Brain microvascular endothelial cell (primary cell): ENCODE measurements at regions not wholly inside any gene's neighbourhood (a gene's known extent, or its start where the extent isn't known, plus 50 kb on each side); places are given as distances from the start of the nearest gene placed in this dataset.

ENCODE experiments used
- DNase-seq: peaks from one replicate; pipeline ENCODE4 v3.0.0-alpha.2; 2020
- H3K27ac ChIP-seq: fragments of 250-450 bp; sonication (Bioruptor Pico); 2 replicates; pipeline ENCODE4 v1.5.1; 2020; ENCODE audit warnings: mild to moderate bottlenecking, moderate library complexity
- H3K27me3 ChIP-seq: fragments of 250-450 bp; sonication (Bioruptor Pico); replicated peaks from 2 replicates; pipeline ENCODE4 v1.5.1; 2020; ENCODE audit warnings: mild to moderate bottlenecking
- H3K36me3 ChIP-seq: fragments of 250-450 bp; sonication (Bioruptor Pico); replicated peaks from 2 replicates; pipeline ENCODE4 v1.5.1; 2020; ENCODE audit warnings: mild to moderate bottlenecking
- H3K4me3 ChIP-seq: 2 replicates; pipeline ENCODE4 v1.5.1; 2011; ENCODE audit warnings: low read depth, mild to moderate bottlenecking, control low read depth, low read length, moderate library complexity
- in situ Hi-C: cut with HindIII; loops from 2 replicates; pipeline ENCODE4 v1.10.0; 2017; ENCODE audit warnings: low sequenced_read_pairs, low pct_ligation_motif_present
- TF ChIP-seq, protein P1 (sequence below): IDR thresholded peaks from 2 replicates; pipeline ENCODE4 v1.5.1; 2011; ENCODE audit warnings: low read depth, mild to moderate bottlenecking, moderate library complexity, low read length, control low read depth, inconsistent platforms; ENCODE audit errors: missing control alignments

DNA sequence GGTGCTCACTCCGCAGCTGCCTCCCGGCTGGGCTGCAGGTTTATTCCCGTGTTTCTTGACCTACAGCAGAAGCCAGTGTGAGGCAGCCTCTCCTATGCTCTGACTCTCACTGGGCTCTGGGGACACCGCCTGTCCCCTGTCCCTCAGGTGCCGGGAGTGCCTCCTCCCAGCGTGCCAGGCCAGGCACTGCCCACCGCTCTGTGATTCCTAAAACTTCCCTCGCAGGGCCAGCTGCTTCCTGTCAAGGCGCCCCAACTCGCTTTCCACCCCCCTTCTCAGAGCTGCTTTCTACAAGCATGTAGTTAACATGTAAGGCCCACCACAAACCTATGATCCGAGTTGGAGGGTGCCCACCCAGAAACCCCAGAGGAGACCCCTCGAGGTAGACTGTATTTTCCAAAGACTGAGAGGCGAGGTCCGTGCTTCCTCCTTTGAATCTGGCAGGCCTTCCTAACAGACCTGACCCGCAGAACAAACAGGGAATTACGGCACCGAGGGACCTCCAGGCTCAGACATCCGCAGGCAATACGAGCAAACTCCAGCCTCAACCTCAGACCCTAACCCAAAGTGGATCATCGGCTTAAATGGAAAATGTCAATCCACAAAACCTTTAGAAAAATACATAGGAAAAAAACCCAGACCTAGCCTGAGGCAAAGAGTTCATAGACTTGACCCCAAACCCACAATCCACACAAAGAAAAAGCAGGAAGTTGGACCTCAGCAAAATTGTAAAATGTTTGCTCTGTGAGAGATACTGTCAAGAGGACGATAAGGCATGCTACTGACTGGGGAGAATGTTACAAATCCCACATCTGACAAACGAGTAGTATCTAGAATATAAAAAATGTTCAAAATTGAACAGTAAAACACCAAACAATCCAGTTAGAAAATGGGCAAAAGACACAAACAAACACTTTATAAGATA, 121.3 kb upstream of the IQSEC1 start:
- TF ChIP-seq, protein P1, sequence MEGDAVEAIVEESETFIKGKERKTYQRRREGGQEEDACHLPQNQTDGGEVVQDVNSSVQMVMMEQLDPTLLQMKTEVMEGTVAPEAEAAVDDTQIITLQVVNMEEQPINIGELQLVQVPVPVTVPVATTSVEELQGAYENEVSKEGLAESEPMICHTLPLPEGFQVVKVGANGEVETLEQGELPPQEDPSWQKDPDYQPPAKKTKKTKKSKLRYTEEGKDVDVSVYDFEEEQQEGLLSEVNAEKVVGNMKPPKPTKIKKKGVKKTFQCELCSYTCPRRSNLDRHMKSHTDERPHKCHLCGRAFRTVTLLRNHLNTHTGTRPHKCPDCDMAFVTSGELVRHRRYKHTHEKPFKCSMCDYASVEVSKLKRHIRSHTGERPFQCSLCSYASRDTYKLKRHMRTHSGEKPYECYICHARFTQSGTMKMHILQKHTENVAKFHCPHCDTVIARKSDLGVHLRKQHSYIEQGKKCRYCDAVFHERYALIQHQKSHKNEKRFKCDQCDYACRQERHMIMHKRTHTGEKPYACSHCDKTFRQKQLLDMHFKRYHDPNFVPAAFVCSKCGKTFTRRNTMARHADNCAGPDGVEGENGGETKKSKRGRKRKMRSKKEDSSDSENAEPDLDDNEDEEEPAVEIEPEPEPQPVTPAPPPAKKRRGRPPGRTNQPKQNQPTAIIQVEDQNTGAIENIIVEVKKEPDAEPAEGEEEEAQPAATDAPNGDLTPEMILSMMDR, result no peak
- in situ Hi-C loops, result no loop called here
- Histone ChIP-seq H3K27me3 (no peaks in the 10 kb centered on the region), H3K27ac (no peak overlapping the region), H3K36me3 (no peaks in the 10 kb centered on the region), H3K4me3 (no peak overlapping the region)
- no peak for DNase-seq

DNA sequence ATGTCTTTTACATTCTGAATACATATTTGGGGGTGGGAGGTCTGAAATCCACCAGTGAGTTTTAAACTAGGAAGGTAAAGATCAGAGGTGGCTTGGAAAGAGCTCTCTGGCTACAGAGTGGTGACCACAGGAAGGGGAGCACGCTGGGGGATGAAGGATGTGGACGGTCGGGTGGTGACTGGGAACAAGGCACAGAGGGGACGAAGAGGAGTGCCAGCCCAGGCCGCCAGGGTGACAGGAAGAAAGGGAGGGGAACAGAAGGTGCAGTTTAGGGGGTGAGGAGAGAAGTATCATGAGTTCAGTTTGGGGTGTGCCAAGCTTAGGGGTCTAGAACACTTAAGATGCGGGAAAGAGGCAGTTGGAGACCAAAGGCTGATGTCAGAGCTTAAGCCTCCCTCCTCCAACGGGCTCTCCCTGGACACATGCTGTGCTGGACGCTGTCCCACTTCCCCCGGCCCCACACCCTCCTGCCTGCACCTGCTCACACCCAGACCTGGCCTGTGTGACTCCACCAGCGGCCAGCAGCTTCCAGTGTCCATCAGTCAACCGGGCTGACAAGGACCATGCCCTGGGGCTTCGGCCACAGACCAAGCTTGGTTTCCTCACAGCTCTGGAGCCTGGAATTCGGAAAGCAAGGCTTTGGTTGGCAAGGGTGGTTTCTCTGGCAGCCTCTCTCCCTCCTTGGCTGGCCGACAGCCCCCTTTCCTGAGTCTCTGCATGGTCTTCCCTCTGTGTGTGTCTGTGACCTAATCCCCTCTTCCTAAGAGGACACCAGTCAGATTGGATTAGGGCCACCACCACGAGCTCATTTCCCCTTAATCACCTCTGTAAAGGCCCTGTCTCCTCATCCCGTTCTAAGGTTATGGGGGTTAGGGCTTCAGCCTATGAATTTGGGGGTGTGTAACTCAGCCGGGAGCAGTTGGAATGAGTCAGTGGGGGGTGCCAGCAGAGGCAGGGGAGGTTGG, 120.4 kb upstream of the IQSEC1 start:
- in situ Hi-C loops, result no loop called here
- no peak overlapping the region for H3K27ac ChIP-seq

DNA sequence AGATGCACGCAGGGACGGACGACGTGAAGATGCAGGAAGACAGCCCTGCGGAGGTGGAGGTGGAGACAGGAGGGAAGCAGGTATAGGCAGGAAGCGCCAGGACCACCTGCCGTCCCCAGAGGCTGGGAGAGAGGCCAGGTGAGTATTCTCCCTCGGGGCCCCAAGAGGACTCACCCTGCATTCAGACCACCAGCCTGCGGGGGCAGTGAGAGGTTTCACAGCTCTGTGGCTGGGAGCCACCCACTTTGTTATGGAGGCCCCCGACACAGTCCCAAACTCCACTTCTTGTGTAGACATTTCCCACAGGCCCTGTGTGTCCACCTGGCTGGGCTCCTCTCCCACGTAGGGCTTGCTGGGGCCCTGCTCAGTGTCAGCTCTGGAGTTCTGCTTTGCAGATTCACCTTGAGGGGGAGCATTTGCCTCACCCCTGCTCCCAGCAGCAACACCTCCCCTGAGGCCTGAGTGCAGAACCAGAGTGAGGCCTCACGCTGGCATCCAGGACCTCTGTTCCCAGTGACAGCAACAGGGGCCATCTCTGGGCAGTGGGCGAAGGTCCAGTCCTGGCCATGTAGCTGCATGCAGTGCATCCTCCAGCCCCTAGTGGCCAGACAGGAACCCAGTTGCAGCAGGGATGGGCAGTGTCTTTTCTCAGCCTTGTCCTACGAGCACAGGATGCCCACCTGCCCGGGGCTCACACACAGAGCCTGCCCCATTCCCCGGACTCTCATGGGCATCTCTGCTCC, 119.4 kb upstream of the IQSEC1 start:
- Histone ChIP-seq H3K4me3 (no peak overlapping the region), H3K27ac (no peak overlapping the region), H3K36me3 (no peaks in the 10 kb centered on the region), H3K27me3 (no peaks in the 10 kb centered on the region)
- TF ChIP-seq, protein P1, result peak; percentile 75
- in situ Hi-C loops, result no loop called here
- DNase-seq, result no peak

More for the DNA sequence above, 120.4 kb upstream of the IQSEC1 start:
- Histone ChIP-seq H3K27me3 (no peaks in the 10 kb centered on the region), H3K36me3 (no peaks in the 10 kb centered on the region), H3K4me3 (no peak overlapping the region)
- no peak for DNase-seq
- TF ChIP-seq, protein P1, result no peak

DNA sequence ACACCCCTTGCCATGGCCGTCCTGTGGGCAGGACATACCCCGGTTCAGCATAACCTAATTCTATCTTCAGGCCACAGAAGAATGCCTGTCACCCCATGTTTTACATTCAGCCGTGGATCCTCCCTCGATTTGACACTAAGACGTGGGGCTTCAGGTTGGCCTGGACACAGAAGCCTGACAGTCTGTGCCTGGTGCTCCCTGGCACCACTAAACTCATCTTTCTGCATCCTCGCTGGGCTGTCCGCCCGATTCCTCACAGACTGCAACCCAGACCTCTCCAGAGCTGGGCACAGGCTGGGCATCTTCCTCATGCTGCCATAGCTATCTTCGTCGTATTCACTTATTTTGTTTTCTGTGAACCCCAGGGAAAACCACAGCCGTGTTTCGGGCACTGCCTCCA, 117.8 kb upstream of the IQSEC1 start:
- TF ChIP-seq, protein P1, result no peak
- in situ Hi-C loops, result no loop called here
- no peaks in the 10 kb centered on the region for H3K27me3 ChIP-seq

DNA sequence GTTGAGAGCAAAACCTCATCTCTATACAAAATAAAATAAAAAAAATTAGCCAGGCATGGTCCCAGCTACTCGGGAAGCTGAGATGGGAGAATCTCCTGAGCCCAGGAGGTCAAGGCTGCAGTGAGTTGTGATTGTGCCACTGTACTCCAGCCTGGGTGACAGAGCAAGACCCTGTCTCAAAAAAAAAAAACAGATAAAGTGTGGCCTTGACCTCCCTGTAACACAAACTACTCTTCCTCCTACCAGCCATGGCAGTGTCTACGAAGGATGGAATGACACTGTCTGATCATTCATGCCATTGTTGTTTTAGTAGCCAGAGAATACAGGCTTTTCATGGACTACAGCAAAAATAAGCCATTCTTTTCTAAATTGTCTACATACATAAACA, 117.1 kb upstream of the IQSEC1 start:
- H3K4me3 ChIP-seq, result no peak overlapping the region
- H3K27me3 ChIP-seq, result no peaks in the 10 kb centered on the region
- TF ChIP-seq, protein P1, result no peak
- in situ Hi-C loops, result no loop called here
- H3K27ac ChIP-seq, result no peak overlapping the region
- DNase-seq, result no peak
- H3K36me3 ChIP-seq, result no peaks in the 10 kb centered on the region

More for the DNA sequence above, 117.8 kb upstream of the IQSEC1 start:
- Histone ChIP-seq H3K36me3 (no peaks in the 10 kb centered on the region), H3K27ac (no peak overlapping the region), H3K4me3 (no peak overlapping the region)
- DNase-seq, result no peak
